ENCODE measurements at regions not wholly inside any gene's neighbourhood (a gene's known extent, or its start where the extent isn't known, plus 50 kb on each side); places are given as distances from the start of the nearest gene placed in this dataset.

DNA sequence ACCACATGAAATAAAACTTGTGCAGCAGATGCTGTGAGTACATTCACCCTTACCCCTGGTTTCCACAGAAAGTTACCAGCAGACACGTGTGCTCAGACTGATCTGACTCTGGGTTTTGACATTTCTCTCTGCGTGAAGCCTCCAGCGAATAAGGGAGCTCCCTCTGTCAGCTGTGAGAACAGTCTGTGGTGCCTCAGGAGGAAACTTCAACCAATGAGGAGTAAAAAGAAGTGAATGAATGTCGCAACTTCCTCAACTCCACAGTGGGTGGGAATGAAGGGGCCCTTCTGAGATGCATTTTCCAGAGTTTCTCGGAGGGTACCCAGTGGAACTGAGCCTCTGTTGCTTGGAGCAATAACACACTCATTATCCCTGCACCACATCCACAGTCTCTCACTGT lies 743.4 kb downstream of the TNS3 start:
- TF ChIP-seq, protein P1, sequence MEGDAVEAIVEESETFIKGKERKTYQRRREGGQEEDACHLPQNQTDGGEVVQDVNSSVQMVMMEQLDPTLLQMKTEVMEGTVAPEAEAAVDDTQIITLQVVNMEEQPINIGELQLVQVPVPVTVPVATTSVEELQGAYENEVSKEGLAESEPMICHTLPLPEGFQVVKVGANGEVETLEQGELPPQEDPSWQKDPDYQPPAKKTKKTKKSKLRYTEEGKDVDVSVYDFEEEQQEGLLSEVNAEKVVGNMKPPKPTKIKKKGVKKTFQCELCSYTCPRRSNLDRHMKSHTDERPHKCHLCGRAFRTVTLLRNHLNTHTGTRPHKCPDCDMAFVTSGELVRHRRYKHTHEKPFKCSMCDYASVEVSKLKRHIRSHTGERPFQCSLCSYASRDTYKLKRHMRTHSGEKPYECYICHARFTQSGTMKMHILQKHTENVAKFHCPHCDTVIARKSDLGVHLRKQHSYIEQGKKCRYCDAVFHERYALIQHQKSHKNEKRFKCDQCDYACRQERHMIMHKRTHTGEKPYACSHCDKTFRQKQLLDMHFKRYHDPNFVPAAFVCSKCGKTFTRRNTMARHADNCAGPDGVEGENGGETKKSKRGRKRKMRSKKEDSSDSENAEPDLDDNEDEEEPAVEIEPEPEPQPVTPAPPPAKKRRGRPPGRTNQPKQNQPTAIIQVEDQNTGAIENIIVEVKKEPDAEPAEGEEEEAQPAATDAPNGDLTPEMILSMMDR (IDR thresholded peaks at IDR 0.05), result no peak
- no peak for TF ChIP-seq POLR2A (IDR thresholded peaks at IDR 0.05)
